Stomach (tissue), 8 donors: ENCODE measurements at regions not wholly inside any gene's neighbourhood (a gene's known extent, or its start where the extent isn't known, plus 50 kb on each side); places are given as distances from the start of the nearest gene placed in this dataset.
"Not testable (repeated sequence)": the region's sequence is repeated elsewhere in the genome, so short reads cannot be mapped to it uniquely, and the experiment has no call there.

ENCODE experiments used
- DNase-seq, 2 donors: peaks; one replicate each; pipeline versions ENCODE4 v3.0.0 to v3.0.0-alpha.2; 2013 to 2019
- H3K27ac ChIP-seq, 5 donors: fragments of 200-600 bp in 4 of 5; sonication (generic) in 4 of 5; one replicate each; pipeline ENCODE4 v1.5.1; 2013 to 2019; ENCODE audit warnings: mild to moderate bottlenecking in 1 of 5, moderate library complexity in 1 of 5
- H3K27me3 ChIP-seq, 3 donors: fragments of 200-600 bp; sonication (generic); one replicate each; pipeline ENCODE4 v1.5.1; 2017 to 2019; ENCODE audit warnings: mixed run types in 1 of 3
- H3K36me3 ChIP-seq, 4 donors: fragments of 200-600 bp; sonication (generic); 1 replicate in 3 of 4; 2 replicates in 1 of 4; pipeline ENCODE4 v1.5.1; 2016 to 2019
- H3K4me1 ChIP-seq, 4 donors: fragments of 200-600 bp; sonication (generic); one replicate each; pipeline ENCODE4 v1.5.1; 2016 to 2019
- H3K4me3 ChIP-seq, 4 donors: fragments of 200-600 bp; sonication (generic) in 3 of 4; one replicate each; pipeline ENCODE4 v1.5.1; 2016 to 2019; ENCODE audit warnings: mild to moderate bottlenecking in 1 of 4
- H3K9me3 ChIP-seq, 4 donors: fragments of 200-600 bp; sonication (generic); one replicate each; pipeline ENCODE4 v1.5.1; 2016 to 2019
- CTCF ChIP-seq, 7 experiments: fragments of 450-650 bp in 4 of 7; fragments of 200-600 bp in 3 of 7; sonication (generic) in 3 of 7; IDR thresholded peaks; one replicate each; pipeline ENCODE4 v1.5.1; 2016 to 2019; ENCODE audit warnings: antibody characterized with exemption in 7 of 7, control low read depth in 2 of 7, mild to moderate bottlenecking in 1 of 7
- EP300 ChIP-seq: sonication (generic); formaldehyde crosslinking; IDR thresholded peaks from one replicate; pipeline ENCODE4 v1.6.1; 2017; ENCODE audit warnings: antibody characterized with exemption
- POLR2A ChIP-seq, 4 donors: fragments of 450-650 bp; IDR thresholded peaks; one replicate each; pipeline ENCODE4 v1.6.1; 2016; ENCODE audit warnings: antibody characterized with exemption in 4 of 4, control low read depth in 2 of 4, mild to moderate bottlenecking in 1 of 4, moderate library complexity in 1 of 4
- POLR2AphosphoS5 ChIP-seq, 3 donors: sonication (generic); formaldehyde crosslinking; IDR thresholded peaks; one replicate each; pipeline ENCODE4 v1.6.1; 2016; ENCODE audit warnings: antibody characterized with exemption in 3 of 3
- WGBS, 5 donors: extraction: QIAGEN DNeasy Blood & Tissue Kit in 3 of 5; methylation state at CpG; one replicate each; pipeline versions ENCODE4 v1.1.5 to v1.1.7; 2013 to 2018; 5-methylcytosine and 5-hydroxymethylcytosine counted together
- intact Hi-C: fragments of 100-400 bp; cut with DNase I; formaldehyde crosslinking; loops from one replicate; pipeline ENCODE4 v1.15.1; 2023; ENCODE audit warnings: low total_unique reads
- donor health status: healthy with polysubstance abuse.
- donor health status: Bipolar disorder and iron deficiency.
- donor health status: healthy.

GRCh38 chr6:140382355-140382754, 1007.9 kb upstream of the CITED2 start:
- H3K36me3 ChIP-seq, result no peaks in the 10 kb centered on the region
- H3K27me3 ChIP-seq, result no peaks in the 10 kb centered on the region
- no peak for DNase-seq
- no peak overlapping the region for H3K4me3 ChIP-seq
- peaks cover 0 to 10% (median 4%) of the 10 kb centered on the region in 4 donors for H3K9me3 ChIP-seq
- H3K27ac ChIP-seq, result no peak overlapping the region
- intact Hi-C loops, result no loop called here
- TF ChIP-seq POLR2AphosphoS5 (IDR thresholded peaks at IDR 0.05), result no peak
- no peak for TF ChIP-seq CTCF (IDR thresholded peaks at IDR 0.05)
- no peak for TF ChIP-seq POLR2A (IDR thresholded peaks at IDR 0.05)
- no peak for TF ChIP-seq EP300
- no peaks in the 10 kb centered on the region for H3K4me1 ChIP-seq
- 79 to 92% (median 88%) methylated on average over 2 of the region's 2 CpGs for WGBS, 5 donors

GRCh38 chr6:140380427-140381218, 1006.2 kb upstream of the CITED2 start:
- H3K27me3 ChIP-seq, result no peaks in the 10 kb centered on the region
- TF ChIP-seq POLR2AphosphoS5 (IDR thresholded peaks at IDR 0.05), result no peak
- no peak for TF ChIP-seq EP300
- TF ChIP-seq CTCF (IDR thresholded peaks at IDR 0.05), result no peak
- TF ChIP-seq POLR2A (IDR thresholded peaks at IDR 0.05), result no peak
- no peaks in the 10 kb centered on the region for H3K36me3 ChIP-seq
- no peak for DNase-seq
- no peaks in the 10 kb centered on the region for H3K4me1 ChIP-seq
- intact Hi-C loops, result no loop called here
- 50 to 68% (median 62%) methylated on average over 3 of the region's 3 CpGs for WGBS, 5 donors
- no peak overlapping the region for H3K4me3 ChIP-seq
- no peak overlapping the region for H3K27ac ChIP-seq
- peaks cover 0 to 10% (median 4%) of the 10 kb centered on the region in 4 donors for H3K9me3 ChIP-seq

- Histone ChIP-seq H3K36me3 (no peaks in the 10 kb centered on the region), H3K27ac (no peak overlapping the region), H3K4me1 (no peaks in the 10 kb centered on the region), H3K27me3 (no peaks in the 10 kb centered on the region), H3K4me3 (no peak overlapping the region), H3K9me3 (peaks cover 0 to 4% (median 1%) of the 10 kb centered on the region in 4 donors)
- intact Hi-C loops, result no loop called here
- TF ChIP-seq POLR2A (IDR thresholded peaks at IDR 0.05), result no peak
- no peak for TF ChIP-seq CTCF (IDR thresholded peaks at IDR 0.05)
- no peak for TF ChIP-seq EP300
- TF ChIP-seq POLR2AphosphoS5 (IDR thresholded peaks at IDR 0.05), result no peak
- 59 to 73% (median 61%) methylated on average over 2 of the region's 2 CpGs for WGBS, 5 donors
- peak in 1 of 2 donors; percentile 20 for DNase-seq
These were observed 1005.5 kb upstream of the CITED2 start for GRCh38 chr6:140379919-140380318.

- Histone ChIP-seq H3K27me3 (no peaks in the 10 kb centered on the region), H3K4me3 (no peak overlapping the region), H3K27ac (no peak overlapping the region), H3K4me1 (peaks cover 0 to 2% (median 0%) of the 10 kb centered on the region in 4 donors), H3K9me3 (peaks cover 0 to 4% (median 0%) of the 10 kb centered on the region in 4 donors), H3K36me3 (no peaks in the 10 kb centered on the region)
- intact Hi-C loops, result no loop called here
- no peak for TF ChIP-seq POLR2AphosphoS5 (IDR thresholded peaks at IDR 0.05)
- DNase-seq, result no peak
These were observed 1001.8 kb upstream of the CITED2 start for GRCh38 chr6:140376209-140376608.

GRCh38 chr6:140373728-140374127, 999.3 kb upstream of the CITED2 start:
- H3K4me1 ChIP-seq, H3K4me3 ChIP-seq, H3K9me3 ChIP-seq, H3K36me3 ChIP-seq, H3K27ac ChIP-seq, H3K27me3 ChIP-seq, intact Hi-C loops, DNase-seq: not testable (repeated sequence)
- 92 to 98% (median 96%) methylated on average over 13 to 24 of the region's 24 CpGs for WGBS, 5 donors
